ENCODE measurements at regions not wholly inside any gene's neighbourhood (a gene's known extent, or its start where the extent isn't known, plus 50 kb on each side); places are given as distances from the start of the nearest gene placed in this dataset.

DNA sequence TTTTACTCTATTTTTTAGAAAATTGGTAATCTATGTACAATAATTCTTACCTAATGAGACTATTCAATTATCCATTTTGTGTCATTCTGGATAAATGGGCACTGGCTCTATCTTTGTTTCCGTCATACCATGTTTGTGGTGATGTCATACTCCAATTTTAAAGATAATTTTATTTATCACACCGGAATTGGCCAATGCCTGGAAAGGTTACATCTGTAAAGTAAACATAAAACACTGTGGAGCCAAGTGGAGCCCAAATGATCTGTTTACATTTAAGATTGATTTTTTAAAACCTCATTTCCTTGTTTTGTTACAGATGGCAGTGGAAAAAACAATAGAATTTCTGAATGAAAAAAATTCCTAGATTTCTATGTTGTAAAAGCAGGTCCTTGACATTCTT lies 120.2 kb upstream of the GPRIN3 start:
- DNase-seq (ENCODE audit: low spot score) = no peak

DNA sequence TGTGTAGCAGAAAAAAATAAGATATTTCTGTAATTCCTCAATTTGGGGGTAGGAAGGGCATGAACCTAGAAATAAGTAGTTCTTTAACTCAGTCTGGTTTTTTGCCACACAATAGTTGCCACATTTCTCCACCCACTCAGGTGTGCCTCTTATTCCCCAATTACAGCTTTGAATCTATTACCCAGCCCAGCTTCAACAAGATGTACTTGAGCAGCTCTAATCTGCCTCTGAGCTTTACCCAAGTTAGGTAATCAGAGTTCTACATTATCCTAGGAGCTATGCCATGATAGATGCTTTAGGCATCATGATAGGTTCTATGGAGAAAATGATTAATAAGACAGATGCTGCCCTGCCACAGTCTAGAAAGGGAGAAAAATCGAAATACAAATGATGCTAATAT lies 117.4 kb upstream of the GPRIN3 start:
- DNase-seq (ENCODE audit: low spot score) = no peak

DNA sequence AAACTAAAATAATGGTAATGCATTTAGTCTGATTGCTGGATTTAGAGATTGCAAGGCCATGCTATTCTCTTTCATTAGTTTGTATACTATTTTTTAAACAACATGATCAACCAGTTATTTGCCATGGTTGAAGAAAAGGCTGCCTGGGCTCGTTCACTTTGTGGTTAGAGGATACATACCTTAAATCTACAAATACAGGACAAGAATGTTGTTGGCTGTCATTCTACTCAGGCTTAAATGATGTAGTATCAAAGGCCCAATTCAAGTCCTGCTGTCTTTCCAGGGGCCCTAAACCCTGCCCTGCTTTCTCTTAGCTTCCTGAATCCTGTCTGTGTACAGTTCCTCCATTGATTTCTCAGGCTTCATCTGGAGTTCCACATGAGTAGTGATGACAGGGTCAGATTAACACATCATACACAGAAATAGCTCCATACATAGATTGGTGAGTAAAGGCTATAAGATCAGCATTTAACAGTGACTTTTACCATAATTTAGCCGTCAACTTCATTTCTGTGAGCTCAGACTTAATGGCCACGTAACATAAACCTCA lies 114.9 kb upstream of the GPRIN3 start:
- no peak for DNase-seq (ENCODE audit: low spot score)

DNA sequence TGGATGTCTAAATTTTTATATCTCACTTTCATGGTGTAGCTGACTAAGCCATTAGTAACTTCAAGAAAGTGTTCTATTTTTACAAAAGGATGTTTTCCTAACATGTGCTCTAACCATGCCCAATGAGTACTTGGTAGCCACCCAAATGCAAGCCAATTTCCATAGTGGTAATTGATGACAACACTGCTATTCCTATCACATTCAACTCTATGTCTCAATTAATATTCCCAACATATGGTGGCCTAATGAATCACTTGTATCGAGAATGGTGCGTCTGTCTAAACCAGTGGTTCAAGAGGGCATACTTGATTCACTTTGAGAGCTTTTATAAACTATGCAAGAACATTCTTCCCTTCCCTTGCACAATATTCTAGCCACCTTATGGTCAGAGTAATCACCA lies 112.9 kb upstream of the GPRIN3 start:
- DNase-seq (ENCODE audit: low spot score) = no peak

DNA sequence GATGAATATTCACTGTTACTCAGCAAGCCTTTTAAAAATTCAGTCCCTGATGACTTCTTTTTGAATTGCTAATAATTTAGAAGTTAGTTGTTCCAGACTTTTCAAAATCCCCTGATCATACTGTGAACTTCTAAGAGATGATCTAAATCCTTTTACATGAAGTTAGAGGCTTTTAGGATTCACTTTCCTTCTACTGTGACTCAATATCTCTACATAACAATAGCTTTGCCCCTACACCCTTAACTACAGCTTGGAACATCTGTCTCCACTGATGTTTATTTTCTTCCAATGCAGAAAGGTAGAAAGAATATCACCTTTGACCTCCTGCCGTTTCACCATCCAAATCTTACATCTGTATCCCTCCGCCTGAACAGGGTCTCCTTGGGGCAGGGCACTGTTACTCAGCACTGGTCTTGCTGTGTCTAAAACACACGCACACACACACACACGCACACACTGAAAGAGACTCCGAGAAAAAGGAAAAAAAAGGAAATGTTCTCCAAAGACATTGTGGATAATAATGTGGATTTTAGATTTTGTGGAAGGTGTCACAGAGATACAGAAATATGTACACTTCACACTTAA lies 111.6 kb upstream of the GPRIN3 start:
- DNase-seq (ENCODE audit: low spot score) = no peak

DNA sequence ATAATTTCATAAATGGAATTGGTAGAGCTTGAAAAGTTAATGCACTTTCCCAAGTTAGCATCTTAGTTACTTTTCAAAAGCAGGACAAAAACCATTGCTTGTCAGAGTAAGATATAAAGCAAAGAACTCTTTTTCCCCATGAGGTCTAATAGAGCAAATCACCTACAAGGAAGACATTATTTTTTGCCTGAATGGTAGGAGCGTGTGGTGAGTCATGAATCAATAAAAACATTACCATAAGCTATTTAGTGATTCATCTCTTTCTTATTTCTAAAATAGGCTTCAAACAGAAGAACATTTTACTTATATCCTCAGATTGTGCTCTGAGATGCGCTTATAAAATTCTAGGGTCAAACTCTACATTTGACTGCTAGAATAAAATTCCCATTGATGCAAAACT lies 109.4 kb upstream of the GPRIN3 start:
- no peak for DNase-seq (ENCODE audit: low spot score)

DNA sequence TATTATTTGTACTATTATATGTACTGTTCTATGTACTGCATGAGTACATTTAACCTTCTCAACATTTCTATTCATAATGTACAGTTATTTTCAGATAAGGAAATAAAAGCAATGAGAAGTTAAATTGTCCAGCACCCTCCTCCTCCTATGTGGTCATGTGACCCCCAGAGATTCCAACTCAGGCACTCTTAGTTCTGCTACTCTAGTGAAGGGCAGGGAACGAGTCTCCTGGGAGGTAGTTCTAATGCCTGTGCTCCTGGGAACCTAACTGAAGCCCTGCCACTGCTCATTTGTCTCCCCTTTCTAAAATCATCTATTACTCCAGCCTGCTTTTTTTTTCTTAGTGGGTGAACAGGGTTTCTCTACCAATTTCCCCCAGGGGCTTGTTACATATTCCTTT lies 105.9 kb upstream of the GPRIN3 start:
- DNase-seq (ENCODE audit: low spot score) = no peak

DNA sequence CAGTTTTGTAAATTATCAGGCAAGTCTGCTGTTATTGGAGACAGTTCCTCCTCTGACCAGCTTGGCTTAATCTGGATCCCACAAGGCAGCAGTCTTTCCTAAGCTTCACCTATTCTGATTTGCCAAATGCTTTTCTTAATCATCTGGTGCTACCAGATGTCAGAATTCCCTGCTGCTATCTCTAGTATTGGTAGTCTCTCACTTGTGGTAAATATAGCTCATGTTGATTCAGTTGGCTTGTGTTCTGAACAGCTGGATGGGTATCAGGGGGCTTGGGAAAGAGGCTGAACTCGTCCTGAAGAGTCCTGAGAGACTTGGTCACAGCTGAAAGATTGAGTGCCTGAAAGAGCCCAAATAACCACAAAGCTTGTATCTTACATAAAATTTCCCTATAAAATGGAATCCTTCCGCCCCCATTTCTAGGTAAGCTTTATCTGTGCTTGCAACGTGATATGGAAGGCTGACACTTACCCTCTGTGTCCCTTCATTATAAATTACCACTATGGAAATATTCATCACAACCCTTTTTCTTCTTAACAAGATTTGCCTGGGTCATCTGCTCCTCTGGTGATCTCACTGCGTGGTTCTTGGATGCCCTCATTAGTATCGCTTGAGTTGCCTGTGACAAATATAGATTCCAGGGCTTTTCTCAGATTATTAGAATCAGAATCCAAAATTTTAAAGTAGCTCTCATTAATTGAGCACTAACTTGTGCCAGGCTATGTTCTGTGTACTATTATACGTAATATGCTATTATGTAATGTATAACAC lies 104.1 kb upstream of the GPRIN3 start:
- no peak for DNase-seq (ENCODE audit: low spot score)

DNA sequence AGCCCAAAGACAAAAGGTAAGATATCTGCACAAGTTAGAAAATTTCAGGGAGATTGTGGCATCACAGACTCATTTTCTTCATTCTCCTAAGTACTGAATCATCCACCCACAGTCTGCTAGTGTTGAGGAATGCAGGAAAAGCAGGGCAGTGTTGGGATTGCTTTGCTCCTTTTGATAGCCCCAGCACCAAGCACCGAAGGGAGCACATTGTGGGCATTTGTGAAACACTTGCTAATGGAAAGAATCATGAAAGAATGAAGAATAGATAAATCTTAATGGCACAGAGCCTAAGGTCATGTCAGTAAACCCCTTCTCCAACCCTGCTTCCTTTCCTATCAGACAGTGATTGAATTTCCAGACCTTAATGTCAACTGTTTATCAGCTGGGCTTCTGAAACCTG lies 103.1 kb upstream of the GPRIN3 start:
- DNase-seq (ENCODE audit: low spot score) = no peak

DNA sequence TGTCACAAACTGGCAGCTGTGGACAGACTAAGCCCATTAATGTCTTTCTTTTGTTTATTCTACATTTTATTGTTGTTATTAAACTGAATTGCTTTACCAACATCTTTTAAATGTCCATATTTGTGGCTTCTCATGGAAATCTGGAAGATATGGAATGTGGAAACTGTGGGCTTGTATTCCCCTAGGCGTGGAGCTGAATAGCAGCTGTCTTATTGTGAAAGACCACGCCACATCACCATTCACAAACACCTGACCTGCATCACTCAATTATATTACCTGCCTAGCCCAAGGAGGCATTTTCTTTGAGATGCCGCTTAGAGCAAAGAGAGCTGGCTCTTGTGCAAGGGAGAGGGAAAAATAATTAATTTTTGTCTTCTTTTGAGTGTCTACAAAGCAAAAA lies 96.9 kb upstream of the GPRIN3 start:
- no peak for DNase-seq (ENCODE audit: low spot score)

DNA sequence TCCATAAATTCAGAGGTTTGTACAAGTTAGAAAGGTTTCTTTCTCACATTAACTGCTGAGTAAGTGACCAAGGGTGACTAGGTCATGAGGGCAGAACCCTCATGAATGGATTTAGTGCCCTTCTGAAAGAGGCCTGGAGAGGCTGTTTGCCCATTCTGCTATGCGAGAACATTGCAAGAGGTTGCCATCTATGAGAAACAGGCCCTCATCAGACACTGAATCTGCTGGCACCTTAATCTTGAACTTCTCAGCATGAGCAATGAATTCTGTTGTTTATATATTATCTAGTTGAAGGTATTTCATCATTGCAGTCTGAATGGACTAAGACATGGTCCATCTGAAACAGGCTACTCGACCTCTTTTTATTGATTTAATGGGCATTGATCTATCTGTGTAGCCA lies 96.2 kb upstream of the GPRIN3 start:
- DNase-seq (ENCODE audit: low spot score) = no peak

DNA sequence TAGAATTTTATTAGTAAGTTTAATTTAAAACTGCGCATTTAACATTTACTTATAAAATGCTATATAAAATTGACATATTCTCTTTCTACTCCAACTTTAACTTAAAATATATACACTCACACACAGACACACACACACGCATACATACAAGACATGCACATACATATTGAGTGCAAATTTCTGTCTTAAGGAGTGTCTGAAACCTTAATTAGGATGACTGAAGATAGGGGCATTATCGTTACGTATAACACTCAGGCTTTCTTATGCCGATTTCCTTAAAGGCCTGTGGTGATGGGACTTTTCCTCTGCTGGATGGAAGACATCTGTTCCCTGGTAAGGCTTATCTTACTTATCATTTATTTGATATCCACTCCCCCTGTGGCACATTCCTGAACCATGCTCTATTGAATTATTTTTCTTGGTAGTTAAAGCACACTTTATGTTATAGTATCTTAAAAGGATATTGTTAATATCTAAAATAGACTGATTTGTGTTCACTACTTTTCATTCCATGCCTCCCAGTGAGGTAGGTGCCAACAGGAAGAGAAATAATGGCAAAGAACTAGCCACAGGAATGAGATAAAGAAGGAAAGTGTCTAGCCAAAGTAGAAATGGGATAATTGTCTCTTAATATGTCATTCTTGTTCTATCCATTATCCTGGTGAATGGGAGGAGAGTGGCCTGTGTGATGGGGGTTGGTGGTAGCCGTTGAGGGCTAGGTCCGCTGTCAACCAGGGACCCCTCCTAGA lies 92.9 kb upstream of the GPRIN3 start:
- DNase-seq (ENCODE audit: low spot score) = no peak

DNA sequence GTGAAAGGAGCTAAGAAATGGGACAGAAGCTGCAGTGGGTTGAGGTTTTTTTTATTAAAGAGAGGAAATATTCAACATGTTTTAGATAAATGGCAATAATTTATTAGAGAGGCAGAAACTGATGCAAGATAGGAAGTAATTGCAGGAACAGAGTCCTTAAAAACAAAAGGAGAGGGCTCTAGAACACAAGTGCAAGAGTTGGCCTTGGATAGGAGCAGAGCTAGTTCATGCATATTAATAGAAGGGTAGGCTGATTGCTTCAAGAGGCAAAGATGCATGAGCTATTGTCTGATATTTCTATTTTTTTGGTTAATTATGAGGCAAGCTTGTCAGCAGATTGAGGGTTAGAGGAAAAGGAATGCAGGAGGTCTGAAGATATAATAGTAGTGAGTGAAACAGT lies 91.0 kb upstream of the GPRIN3 start:
- no peak for DNase-seq (ENCODE audit: low spot score)

DNA sequence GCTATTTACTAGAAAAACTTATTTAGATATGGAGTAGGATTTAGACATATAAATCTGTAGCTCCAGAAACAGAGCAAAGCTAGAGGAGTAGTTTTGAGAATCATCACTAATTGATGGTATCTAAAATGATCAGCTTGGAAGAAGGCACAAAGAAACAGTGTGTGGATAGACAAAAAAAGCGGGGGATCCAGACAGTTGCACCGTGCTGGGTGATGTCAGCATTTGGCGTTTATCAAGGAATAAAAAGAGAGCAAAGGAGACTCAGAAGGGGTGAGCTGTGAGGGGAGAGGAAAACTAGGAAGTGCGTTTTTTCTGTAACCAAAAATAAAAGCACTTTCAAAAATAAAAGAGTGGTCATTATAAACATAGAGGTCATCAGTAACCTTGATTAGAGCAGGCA lies 90.5 kb upstream of the GPRIN3 start:
- DNase-seq (ENCODE audit: low spot score) = no peak

DNA sequence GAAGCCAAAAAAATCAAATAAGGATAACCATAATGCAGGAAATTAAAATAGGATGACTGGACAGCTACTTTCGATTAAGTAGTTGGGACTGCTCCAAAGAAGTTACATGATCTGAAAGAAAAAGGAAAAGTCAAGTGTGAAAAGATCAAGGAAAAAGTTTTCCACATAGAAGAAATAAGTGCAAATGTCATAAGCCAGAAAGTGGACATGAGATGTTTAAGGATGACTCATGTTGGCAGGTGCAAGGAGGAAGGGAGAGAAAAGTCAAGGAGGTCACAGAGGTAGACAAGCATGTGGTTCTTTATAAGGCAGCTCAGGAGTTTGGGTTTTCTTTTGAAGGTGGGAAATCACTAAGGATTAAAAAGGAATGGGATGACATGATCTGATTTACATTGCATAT lies 89.8 kb upstream of the GPRIN3 start:
- no peak for DNase-seq (ENCODE audit: low spot score)

DNA sequence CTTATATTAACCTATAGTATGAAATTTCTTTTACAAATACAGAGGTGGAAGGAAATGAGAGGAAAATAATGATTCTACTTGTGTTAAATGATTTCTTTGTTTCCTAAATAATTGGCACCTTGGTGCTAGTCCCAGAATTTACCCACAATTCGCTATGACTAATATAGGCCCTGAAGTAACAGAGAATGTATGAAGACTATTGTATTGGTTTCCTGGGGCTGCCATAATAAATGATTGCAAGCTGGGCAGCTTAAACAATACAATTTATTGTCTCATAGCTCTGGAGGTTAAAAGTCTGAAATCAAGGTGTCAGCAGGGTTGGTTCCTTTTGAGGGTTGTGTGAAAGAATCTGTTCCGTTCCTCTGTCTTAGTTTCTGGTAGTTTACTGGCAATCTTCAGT lies 74.8 kb upstream of the GPRIN3 start:
- no peak for DNase-seq (ENCODE audit: low spot score)

DNA sequence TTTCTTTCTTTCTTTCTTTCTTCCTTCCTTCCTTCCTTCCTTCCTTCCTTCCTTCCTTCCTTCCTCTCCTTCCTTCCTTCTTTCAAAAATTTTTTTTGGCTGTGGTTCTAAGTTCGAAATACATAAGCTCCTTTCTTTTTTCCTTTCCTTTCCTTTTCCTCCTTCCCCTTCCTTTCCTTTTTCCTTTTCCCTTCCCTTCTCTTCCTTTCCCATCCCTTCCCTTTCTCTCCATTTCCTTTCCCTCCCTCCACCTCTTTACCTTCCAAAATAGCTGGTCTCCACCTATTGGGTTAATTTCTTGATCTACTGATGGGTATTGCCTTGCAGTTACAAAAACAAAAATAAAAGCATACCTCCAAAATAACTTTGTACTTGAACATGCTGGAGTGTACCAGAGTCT lies 73.4 kb upstream of the GPRIN3 start:
- no peak for DNase-seq (ENCODE audit: low spot score)

DNA sequence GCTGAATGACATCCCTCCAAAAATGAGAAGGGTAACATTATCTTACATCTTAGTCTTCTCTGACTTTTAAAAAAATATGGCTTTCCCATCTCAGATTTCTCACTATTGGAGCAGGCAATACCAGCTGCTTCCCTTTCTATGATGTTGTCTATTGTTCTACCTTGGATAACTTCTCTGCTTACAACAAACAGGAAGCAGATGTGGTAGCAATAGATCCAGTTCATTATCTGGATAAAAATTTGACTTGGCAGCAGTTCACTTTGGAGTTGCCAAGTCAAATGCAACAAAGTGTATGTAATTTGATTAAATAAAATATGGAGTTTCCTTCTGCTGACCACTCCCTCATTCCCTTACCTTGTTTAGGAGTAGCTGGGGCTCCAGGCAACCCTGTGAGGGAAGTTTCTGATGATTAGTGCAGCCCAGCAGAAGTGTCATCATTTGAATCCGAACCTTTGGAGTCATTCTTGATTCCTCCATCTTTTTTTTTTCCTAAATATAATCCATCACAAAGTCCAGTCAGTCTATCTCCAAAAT lies 72.0 kb upstream of the GPRIN3 start:
- DNase-seq (ENCODE audit: low spot score) = no peak

DNA sequence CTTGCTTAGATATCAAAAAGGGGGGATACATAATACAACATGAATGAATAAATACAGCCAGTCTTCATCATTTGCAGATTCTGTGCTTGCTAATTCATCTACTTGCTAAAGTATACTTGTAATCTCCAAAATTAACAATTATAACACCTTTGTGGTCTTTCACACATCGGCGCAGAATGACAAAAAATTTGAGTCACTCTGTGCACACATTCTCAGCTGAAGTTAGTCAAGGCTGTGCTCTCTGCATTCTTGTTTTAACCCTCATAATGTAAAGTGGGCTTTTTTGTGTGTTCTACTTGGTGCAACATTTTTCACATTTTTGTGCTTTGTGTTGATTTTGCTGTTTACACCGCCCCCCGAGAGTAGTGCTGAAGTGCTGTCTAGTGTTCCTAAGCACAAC lies 65.8 kb upstream of the GPRIN3 start:
- no peak for DNase-seq (ENCODE audit: low spot score)

DNA sequence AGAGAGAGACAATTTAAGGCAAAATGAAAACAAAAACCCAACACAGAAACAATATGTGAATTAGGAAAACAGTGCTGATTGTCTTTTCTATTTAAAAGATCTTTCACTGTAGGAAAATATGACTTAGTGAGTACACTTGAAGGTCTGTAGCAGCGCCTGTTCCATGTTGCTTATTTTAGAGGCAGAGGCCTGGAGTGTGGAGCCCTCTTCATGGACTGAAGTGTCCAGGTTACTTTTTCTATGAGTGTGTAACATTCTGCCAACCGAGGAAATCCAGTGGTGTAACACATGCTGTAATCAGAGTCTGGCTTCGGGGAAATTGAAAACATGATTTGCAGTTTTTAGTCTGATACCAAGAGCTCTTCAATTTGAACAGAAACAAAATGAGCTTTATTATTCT lies 64.0 kb upstream of the GPRIN3 start:
- DNase-seq (ENCODE audit: low spot score) = no peak

DNA sequence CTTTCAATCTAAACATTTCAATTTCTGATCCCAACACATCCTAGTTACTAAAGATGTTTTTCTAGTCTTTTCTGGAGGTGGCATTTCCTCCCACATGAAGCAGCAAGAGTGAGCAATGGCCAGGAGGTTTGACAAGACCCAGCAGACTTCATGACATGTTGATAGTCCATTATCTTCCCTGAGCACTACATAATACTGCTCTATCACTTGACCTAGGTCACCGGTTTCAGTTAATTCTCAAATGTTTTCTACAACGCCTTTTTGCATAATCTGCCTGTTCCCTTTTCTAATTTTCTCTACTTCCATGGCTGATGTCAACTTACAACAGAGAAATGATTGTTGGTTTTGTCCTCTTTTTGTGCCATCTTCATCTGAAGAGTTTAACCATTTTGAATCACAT lies 62.0 kb upstream of the GPRIN3 start:
- DNase-seq (ENCODE audit: low spot score) = no peak

DNA sequence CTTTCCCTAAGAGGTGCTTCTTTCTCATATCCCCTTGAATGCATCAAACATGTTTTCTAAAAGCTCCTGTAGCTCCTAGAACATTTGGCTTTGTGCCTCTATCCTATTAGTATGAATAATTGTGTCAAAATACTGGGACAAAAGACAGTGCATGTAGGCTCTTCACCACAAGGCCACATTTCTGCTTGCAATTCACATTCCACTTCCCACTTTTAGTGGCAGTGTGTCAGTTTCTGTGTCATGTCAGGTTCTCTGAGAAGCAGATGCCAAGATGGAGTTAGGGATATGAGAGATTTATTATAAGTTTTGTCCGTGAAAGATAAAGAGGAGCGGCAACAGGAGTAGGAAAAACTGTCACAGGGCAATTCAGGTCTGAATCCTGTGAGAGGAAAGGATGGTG lies 61.3 kb upstream of the GPRIN3 start:
- DNase-seq (ENCODE audit: low spot score) = no peak

DNA sequence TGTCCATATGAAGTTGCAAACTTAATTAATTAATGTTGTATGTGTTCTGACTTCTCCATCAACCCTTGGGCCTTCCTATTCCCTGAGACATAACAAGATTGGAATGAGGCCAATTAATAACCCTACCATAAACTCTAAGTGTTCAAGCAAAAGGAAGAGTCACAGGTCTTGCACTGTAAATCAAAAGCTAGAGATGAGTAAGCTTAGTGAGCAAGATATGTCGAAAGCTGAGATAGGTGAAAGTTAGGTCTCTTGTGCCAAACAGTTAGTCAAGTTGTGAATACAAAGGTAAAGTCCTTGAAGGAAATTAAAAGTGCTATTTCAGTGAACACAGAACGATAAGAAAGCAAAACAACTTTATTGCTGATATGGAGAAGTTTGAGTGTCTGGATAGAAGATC lies 58.2 kb upstream of the GPRIN3 start:
- DNase-seq (ENCODE audit: low spot score) = no peak
